GM18951 (cell line): ENCODE measurements at regions not wholly inside any gene's neighbourhood (a gene's known extent, or its start where the extent isn't known, plus 50 kb on each side); places are given as distances from the start of the nearest gene placed in this dataset.

Experiments used
- POLR2A ChIP-seq: IDR thresholded peaks from 4 replicates; pipeline ENCODE4 v1.6.1; 2011; ENCODE audit warnings: mild to moderate bottlenecking; ENCODE audit not compliant: insufficient read length, insufficient read depth; ENCODE audit errors: extremely low read depth
- in situ Hi-C: fragments of 300-500 bp; cut with MboI; formaldehyde crosslinking; loops from one replicate; pipeline ENCODE4 v1.12.0; 2022; ENCODE audit warnings: low sequenced_read_pairs, mixed read lengths, inconsistent platforms; ENCODE audit not compliant: unreplicated experiment

- in situ Hi-C loops, result no loop called here
- TF ChIP-seq POLR2A, result no peak
Measured at GRCh38 chr17:72512649-72513556, 392.1 kb downstream of the SOX9 start.

GRCh38 chr17:72514321-72514861 lies 393.6 kb downstream of the SOX9 start:
- in situ Hi-C loops, result no loop called here
- no peak for TF ChIP-seq POLR2A

DNA sequence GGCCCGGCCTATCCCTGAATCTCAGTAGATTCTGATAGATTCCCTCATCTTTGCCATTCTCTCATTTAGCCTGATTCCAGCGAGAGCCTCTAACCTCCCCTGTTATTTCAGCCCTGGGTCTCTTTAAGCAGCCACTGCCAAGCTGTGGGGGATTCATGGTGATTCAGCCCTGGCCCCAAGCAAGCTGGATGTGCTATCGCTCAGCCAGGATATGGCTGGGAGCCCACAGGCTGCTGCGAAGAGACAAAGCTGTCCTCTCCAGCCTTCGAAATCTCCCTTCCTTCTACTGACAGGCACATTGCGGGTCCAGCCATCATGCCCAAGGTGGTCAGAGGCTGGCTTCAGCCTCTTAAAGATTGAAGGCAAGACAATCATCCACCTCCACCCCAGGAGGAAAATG lies 394.1 kb downstream of the SOX9 start:
- in situ Hi-C loops, result no loop called here
- no peak for TF ChIP-seq POLR2A

- no peak for TF ChIP-seq POLR2A
- in situ Hi-C loops, result no loop called here
Measured at GRCh38 chr17:72515291-72516065, 394.7 kb downstream of the SOX9 start.

DNA sequence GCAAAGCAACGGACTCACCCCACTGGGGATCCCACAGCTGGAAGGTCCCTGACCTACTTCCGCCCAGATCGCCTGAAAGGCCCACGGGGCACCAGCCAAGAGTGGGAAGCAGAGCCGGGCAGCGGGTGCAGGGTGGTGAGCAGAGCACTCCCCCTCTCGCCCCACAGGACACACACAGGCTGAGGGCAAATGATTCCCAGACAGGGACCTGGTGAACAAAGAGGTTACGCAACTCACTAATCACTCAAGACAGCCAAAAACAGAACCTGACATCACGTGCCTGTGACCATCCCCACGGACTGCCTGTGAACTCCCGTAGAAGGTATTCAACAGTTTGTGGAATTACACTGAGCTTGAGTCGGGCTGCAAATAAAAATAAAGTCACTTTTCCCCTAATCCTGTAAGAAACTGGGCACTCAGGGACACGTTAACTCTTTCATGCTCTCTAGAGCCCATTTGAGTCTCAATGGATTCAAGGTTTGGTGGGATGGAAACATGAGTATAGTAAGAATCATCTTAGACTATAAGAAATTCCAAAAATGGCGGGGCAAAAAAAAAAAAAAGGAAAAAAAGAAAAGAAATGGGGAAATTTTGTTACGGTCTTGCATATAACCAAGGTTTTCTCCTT lies 396.1 kb downstream of the SOX9 start:
- no peak for TF ChIP-seq POLR2A
- in situ Hi-C loops, result no loop called here

DNA sequence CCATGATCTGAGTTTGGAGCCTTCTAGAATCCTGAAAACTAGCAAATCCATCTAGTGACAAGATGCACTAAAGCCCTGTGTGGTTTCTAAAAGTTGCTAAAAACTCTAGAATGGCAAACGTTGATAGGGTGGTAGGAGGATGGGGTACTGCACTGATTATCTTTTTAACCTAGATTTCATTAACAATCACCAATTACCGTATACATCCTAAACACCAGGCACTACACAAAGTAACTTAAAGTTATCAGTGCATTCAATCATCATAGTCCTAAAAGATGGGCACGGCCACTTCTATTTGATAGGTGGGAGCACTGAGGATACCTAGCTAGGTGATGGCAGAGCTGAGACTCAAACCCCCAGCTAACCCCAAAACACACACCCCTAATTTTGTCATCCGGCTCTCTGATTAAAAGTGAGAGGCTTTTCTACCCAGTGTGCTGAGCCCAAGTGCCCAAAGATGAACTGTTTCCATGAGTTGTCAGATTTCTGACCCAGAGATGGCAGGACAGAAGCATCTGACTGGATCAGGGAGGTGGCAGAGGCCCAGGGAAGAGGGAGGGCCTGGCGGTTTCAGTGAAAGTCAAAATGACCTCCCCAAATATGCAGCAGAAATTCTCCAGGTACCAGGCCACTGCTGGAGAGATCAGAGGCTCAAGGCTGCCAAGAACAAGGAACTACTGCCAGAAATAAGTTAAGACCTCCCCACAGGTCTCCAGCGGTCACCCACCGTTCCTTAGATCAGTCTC lies 396.8 kb downstream of the SOX9 start:
- no peak for TF ChIP-seq POLR2A
- in situ Hi-C loops, result no loop called here

- no peak for TF ChIP-seq POLR2A
- in situ Hi-C loops, result no loop called here
Measured at GRCh38 chr17:72518159-72518732, 397.4 kb downstream of the SOX9 start.

- TF ChIP-seq POLR2A, result no peak
- in situ Hi-C loops, result no loop called here
Measured at GRCh38 chr17:72518753-72519597, 398.2 kb downstream of the SOX9 start.

DNA sequence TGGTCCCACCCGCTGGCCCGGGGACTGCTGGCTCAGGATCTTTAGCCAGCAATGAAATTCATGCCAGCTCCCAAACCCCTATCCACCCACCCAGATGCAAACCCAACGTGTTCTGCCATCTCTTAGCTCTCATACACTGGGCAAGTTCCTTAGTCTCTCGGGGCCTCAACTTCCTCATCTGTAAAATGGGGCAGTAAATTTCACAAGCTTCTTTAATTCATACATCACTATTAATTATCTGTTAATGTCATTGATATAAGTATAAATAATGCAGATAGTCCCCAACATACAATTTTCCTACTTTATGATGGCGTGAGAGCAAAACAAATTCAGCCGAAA lies 398.7 kb downstream of the SOX9 start:
- in situ Hi-C loops, result no loop called here
- TF ChIP-seq POLR2A, result no peak

GRCh38 chr17:72520665-72521303 lies 400.0 kb downstream of the SOX9 start:
- in situ Hi-C loops, result no loop called here
- no peak for TF ChIP-seq POLR2A

- no peak for TF ChIP-seq POLR2A
- in situ Hi-C loops, result no loop called here
Measured at GRCh38 chr17:72523491-72523890, 402.7 kb downstream of the SOX9 start.
